Activated CD4-positive, alpha-beta T cell treated with anti-CD3 and anti-CD28 coated beads, Interleukin-2, amount 10 ng/mL, durations not matched to agents 24 days and 14 days (primary cell): ENCODE measurements at regions not wholly inside any gene's neighbourhood (a gene's known extent, or its start where the extent isn't known, plus 50 kb on each side); places are given as distances from the start of the nearest gene placed in this dataset.

Experiments used
- DNase-seq: peaks from one replicate; pipeline ENCODE4 v3.0.0; 2022
- H3K27ac Mint-ChIP-seq: one replicate; pipeline ENCODE4 v1.8.0; 2022; ENCODE audit warnings: mild to moderate bottlenecking, mixed read lengths
- H3K27me3 Mint-ChIP-seq: one replicate; pipeline ENCODE4 v1.8.0; 2022; ENCODE audit warnings: mixed read lengths
- H3K36me3 Mint-ChIP-seq: one replicate; pipeline ENCODE4 v1.8.0; 2022; ENCODE audit warnings: low read depth, mild to moderate bottlenecking, mixed read lengths
- H3K4me1 Mint-ChIP-seq: one replicate; pipeline ENCODE4 v1.8.0; 2021; ENCODE audit warnings: mixed read lengths
- H3K4me3 Mint-ChIP-seq: one replicate; pipeline ENCODE4 v1.8.0; 2022; ENCODE audit warnings: mild to moderate bottlenecking, moderate library complexity, mixed read lengths
- H3K9me3 Mint-ChIP-seq: one replicate; pipeline ENCODE4 v1.8.0; 2021; ENCODE audit warnings: mixed read lengths
- intact Hi-C: fragments of 100-400 bp; cut with micrococcal nuclease; formaldehyde crosslinking; loops from one replicate; pipeline ENCODE4 v1.15.1; 2023

- H3K4me3 Mint-ChIP-seq: no peak overlapping the region
- intact Hi-C loops: no loop called here
Observed at GRCh38 chr10:63887023-63887589, 365.9 kb downstream of the REEP3 start.

GRCh38 chr10:63887600-63888370 is 366.6 kb downstream of the REEP3 start:
- H3K27ac Mint-ChIP-seq: no peak overlapping the region
- H3K36me3 Mint-ChIP-seq: no peaks in the 10 kb centered on the region
- no peak for DNase-seq
- no peaks in the 10 kb centered on the region for H3K4me1 Mint-ChIP-seq
- H3K9me3 Mint-ChIP-seq: no peaks in the 10 kb centered on the region
- intact Hi-C loops: no loop called here
- no peak overlapping the region for H3K4me3 Mint-ChIP-seq
- peaks cover 1% of the 10 kb centered on the region for H3K27me3 Mint-ChIP-seq

More at GRCh38 chr10:63887023-63887589, 365.9 kb downstream of the REEP3 start:
- DNase-seq: no peak
- H3K9me3 Mint-ChIP-seq: no peaks in the 10 kb centered on the region
- H3K4me1 Mint-ChIP-seq: no peaks in the 10 kb centered on the region
- H3K27me3 Mint-ChIP-seq: peaks cover 1% of the 10 kb centered on the region
- H3K27ac Mint-ChIP-seq: no peak overlapping the region
- H3K36me3 Mint-ChIP-seq: no peaks in the 10 kb centered on the region

GRCh38 chr10:63889803-63890202 is 368.6 kb downstream of the REEP3 start:
- no peak overlapping the region for H3K27ac Mint-ChIP-seq
- H3K4me3 Mint-ChIP-seq: no peak overlapping the region
- H3K4me1 Mint-ChIP-seq: no peaks in the 10 kb centered on the region
- H3K36me3 Mint-ChIP-seq: no peaks in the 10 kb centered on the region
- intact Hi-C loops: no loop called here
- DNase-seq: no peak
- H3K27me3 Mint-ChIP-seq: peaks cover 1% of the 10 kb centered on the region
- no peaks in the 10 kb centered on the region for H3K9me3 Mint-ChIP-seq

- intact Hi-C loops: no loop called here
- H3K36me3 Mint-ChIP-seq: no peaks in the 10 kb centered on the region
- H3K4me3 Mint-ChIP-seq: no peak overlapping the region
- H3K27ac Mint-ChIP-seq: no peak overlapping the region
- no peaks in the 10 kb centered on the region for H3K4me1 Mint-ChIP-seq
- DNase-seq: no peak
- no peaks in the 10 kb centered on the region for H3K9me3 Mint-ChIP-seq
- no peaks in the 10 kb centered on the region for H3K27me3 Mint-ChIP-seq
Observed at GRCh38 chr10:63896992-63897391, 375.8 kb downstream of the REEP3 start.

GRCh38 chr10:63899673-63900300 is 378.6 kb downstream of the REEP3 start:
- Mint-ChIP-seq H3K4me3 (no peak overlapping the region), H3K9me3 (no peaks in the 10 kb centered on the region), H3K27ac (no peak overlapping the region), H3K4me1 (no peaks in the 10 kb centered on the region), H3K36me3 (no peaks in the 10 kb centered on the region), H3K27me3 (peaks cover 2% of the 10 kb centered on the region)
- intact Hi-C loops: no loop called here
- DNase-seq: no peak

GRCh38 chr10:63901228-63901627 is 380.0 kb downstream of the REEP3 start:
- no peak overlapping the region for H3K27ac Mint-ChIP-seq
- no peaks in the 10 kb centered on the region for H3K9me3 Mint-ChIP-seq
- H3K27me3 Mint-ChIP-seq: peaks cover 2% of the 10 kb centered on the region
- no peaks in the 10 kb centered on the region for H3K36me3 Mint-ChIP-seq
- H3K4me3 Mint-ChIP-seq: no peak overlapping the region
- intact Hi-C loops: no loop called here
- no peak for DNase-seq
- H3K4me1 Mint-ChIP-seq: no peaks in the 10 kb centered on the region

- intact Hi-C loops: no loop called here
- Mint-ChIP-seq H3K4me3 (no peak overlapping the region), H3K36me3 (no peaks in the 10 kb centered on the region), H3K27ac (no peak overlapping the region), H3K9me3 (no peaks in the 10 kb centered on the region), H3K27me3 (peaks cover 2% of the 10 kb centered on the region), H3K4me1 (no peaks in the 10 kb centered on the region)
- no peak for DNase-seq
Observed at GRCh38 chr10:63901881-63902280, 380.7 kb downstream of the REEP3 start.

GRCh38 chr10:63910806-63911205 is 389.6 kb downstream of the REEP3 start:
- no peak overlapping the region for H3K27ac Mint-ChIP-seq
- H3K36me3 Mint-ChIP-seq: no peaks in the 10 kb centered on the region
- H3K4me3 Mint-ChIP-seq: no peak overlapping the region
- no peak for DNase-seq
- intact Hi-C loops: no loop called here
- no peaks in the 10 kb centered on the region for H3K9me3 Mint-ChIP-seq
- H3K27me3 Mint-ChIP-seq: peaks cover 4% of the 10 kb centered on the region
- H3K4me1 Mint-ChIP-seq: no peaks in the 10 kb centered on the region

GRCh38 chr10:63915240-63915639 is 394.0 kb downstream of the REEP3 start:
- intact Hi-C loops: no loop called here
- no peak overlapping the region for H3K27ac Mint-ChIP-seq
- H3K9me3 Mint-ChIP-seq: no peaks in the 10 kb centered on the region
- no peak overlapping the region for H3K4me3 Mint-ChIP-seq
- no peak for DNase-seq
- no peaks in the 10 kb centered on the region for H3K36me3 Mint-ChIP-seq
- no peaks in the 10 kb centered on the region for H3K4me1 Mint-ChIP-seq
- peaks cover 8% of the 10 kb centered on the region for H3K27me3 Mint-ChIP-seq

GRCh38 chr10:63917363-63917762 is 396.2 kb downstream of the REEP3 start:
- no peak for DNase-seq
- H3K4me1 Mint-ChIP-seq: no peaks in the 10 kb centered on the region
- H3K36me3 Mint-ChIP-seq: no peaks in the 10 kb centered on the region
- H3K27me3 Mint-ChIP-seq: peaks cover 11% of the 10 kb centered on the region
- intact Hi-C loops: no loop called here
- H3K4me3 Mint-ChIP-seq: no peak overlapping the region
- no peak overlapping the region for H3K27ac Mint-ChIP-seq
- H3K9me3 Mint-ChIP-seq: no peaks in the 10 kb centered on the region

GRCh38 chr10:63919575-63920279 is 398.5 kb downstream of the REEP3 start:
- no peak for DNase-seq
- Mint-ChIP-seq H3K4me3 (no peak overlapping the region), H3K9me3 (no peaks in the 10 kb centered on the region), H3K4me1 (no peaks in the 10 kb centered on the region), H3K36me3 (no peaks in the 10 kb centered on the region), H3K27me3 (peaks cover 12% of the 10 kb centered on the region), H3K27ac (no peak overlapping the region)
- intact Hi-C loops: no loop called here

GRCh38 chr10:63920926-63921325 is 399.7 kb downstream of the REEP3 start:
- H3K36me3 Mint-ChIP-seq: no peaks in the 10 kb centered on the region
- intact Hi-C loops: no loop called here
- peaks cover 12% of the 10 kb centered on the region for H3K27me3 Mint-ChIP-seq
- no peaks in the 10 kb centered on the region for H3K4me1 Mint-ChIP-seq
- H3K4me3 Mint-ChIP-seq: no peak overlapping the region
- no peaks in the 10 kb centered on the region for H3K9me3 Mint-ChIP-seq
- no peak for DNase-seq
- no peak overlapping the region for H3K27ac Mint-ChIP-seq

- no peaks in the 10 kb centered on the region for H3K9me3 Mint-ChIP-seq
- intact Hi-C loops: no loop called here
- H3K27me3 Mint-ChIP-seq: peaks cover 12% of the 10 kb centered on the region
- no peak for DNase-seq
- no peak overlapping the region for H3K27ac Mint-ChIP-seq
- no peaks in the 10 kb centered on the region for H3K4me1 Mint-ChIP-seq
- H3K36me3 Mint-ChIP-seq: no peaks in the 10 kb centered on the region
- H3K4me3 Mint-ChIP-seq: no peak overlapping the region
Observed at GRCh38 chr10:63921908-63922467, 400.8 kb downstream of the REEP3 start.
